ENCODE measurements at regions not wholly inside any gene's neighbourhood (a gene's known extent, or its start where the extent isn't known, plus 50 kb on each side); places are given as distances from the start of the nearest gene placed in this dataset.

GRCh38 chrX:21131786-21132185 lies 242.4 kb upstream of the CNKSR2 start:
- no peak overlapping the region for H3K23ac ChIP-seq (ENCODE audit: low read depth, low read length)
- intact Hi-C loops (cut with micrococcal nuclease) (no loop called here), dilution Hi-C loops (cut with HindIII; ENCODE audit: low sequenced_read_pairs, unreplicated experiment) (no loop called here), in situ Hi-C loops (cut with MboI; ENCODE audit: low sequenced_read_pairs) (no loop called here)
- H3K9me1 ChIP-seq (ENCODE audit: insufficient read depth, low read length): no peaks in the 10 kb centered on the region
- H4K20me1 ChIP-seq (ENCODE audit: insufficient read depth, low read length): no peaks in the 10 kb centered on the region
- H3K4ac ChIP-seq (ENCODE audit: low read depth, low read length): no peak overlapping the region
- H3K4me2 ChIP-seq (ENCODE audit: low read depth, low read length): no peak overlapping the region
- H2AK9ac ChIP-seq (replicated peaks; ENCODE audit: low read depth, low read length, poor library complexity): no peak overlapping the region
- ChIA-PET CTCF (no interaction called here), POLR2A (ENCODE audit: unreplicated experiment) (no interaction called here)
- no peak overlapping the region for H2AK5ac ChIP-seq (ENCODE audit: low read depth, low read length)
- H3K27me3 ChIP-seq (ENCODE audit: control insufficient read depth, insufficient read depth, low read length): no peaks in the 10 kb centered on the region
- no TSS peak for BruUV-seq (replicated peaks)
- no peak overlapping the region for H4K5ac ChIP-seq (ENCODE audit: low read depth, low read length)
- H3K9ac ChIP-seq (ENCODE audit: low read depth, low read length): no peak overlapping the region
- H3K4me3 ChIP-seq (ENCODE audit: insufficient read depth, low read depth, low read length): no peak overlapping the region
- H3K36me3 ChIP-seq (ENCODE audit: control insufficient read depth, insufficient read depth, low read length): no peaks in the 10 kb centered on the region
- H4K8ac ChIP-seq (ENCODE audit: low read depth in 2 of 2, low read length in 2 of 2): no peak overlapping the region
- no peak overlapping the region for H3K14ac ChIP-seq (replicated peaks; ENCODE audit: low read depth, low read length)
- no peak overlapping the region for H2BK5ac ChIP-seq (ENCODE audit: low read depth, low read length, poor library complexity, severe bottlenecking)
- H3K79me1 ChIP-seq (ENCODE audit: low read depth in 1 of 2, low read length in 2 of 2): no peaks in the 10 kb centered on the region
- no peak for TF ChIP-seq USF2 (IDR thresholded peaks at IDR 0.05; ENCODE audit: low read depth, low read length)
- no peak for TF ChIP-seq ELK1 (IDR thresholded peaks at IDR 0.05; ENCODE audit: borderline replicate concordance, low read depth, low read length)
- no peak for TF ChIP-seq CEBPB (IDR thresholded peaks at IDR 0.05; ENCODE audit: low read depth, low read length)
- no peak for TF ChIP-seq RFX5 (IDR thresholded peaks at IDR 0.05; ENCODE audit: low read depth, low read length)
- no peak for TF ChIP-seq RCOR1 (IDR thresholded peaks at IDR 0.05; ENCODE audit: insufficient replicate concordance, low read length)
- no peak for TF ChIP-seq MXI1 (IDR thresholded peaks at IDR 0.05; ENCODE audit: borderline replicate concordance, low read depth, low read length)
- TF ChIP-seq RAD21 (IDR thresholded peaks at IDR 0.05; ENCODE audit: low read length): no peak
- no peak for TF ChIP-seq CTCF (conservative IDR thresholded peaks at IDR 0.05; ENCODE audit: low read depth, low read length)
- no peak for TF ChIP-seq MAFK (IDR thresholded peaks at IDR 0.05; ENCODE audit: low read depth, low read length)
- no peak for TF ChIP-seq SMC3 (IDR thresholded peaks at IDR 0.05; ENCODE audit: low read depth, low read length)
- no peak for TF ChIP-seq POLR2A (IDR thresholded peaks at IDR 0.05; ENCODE audit: low read depth, low read length)
- no peak for TF ChIP-seq FOS (IDR thresholded peaks at IDR 0.05; ENCODE audit: low read depth, low read length)
- TF ChIP-seq CHD1 (IDR thresholded peaks at IDR 0.05; ENCODE audit: low read depth, low read length): no peak
- no peak for TF ChIP-seq NFE2L2 (IDR thresholded peaks at IDR 0.05; ENCODE audit: low read depth, low read length)
- no peak for TF ChIP-seq MAZ (IDR thresholded peaks at IDR 0.05; ENCODE audit: borderline replicate concordance, low read depth, low read length)
- no peak for TF ChIP-seq BHLHE40 (IDR thresholded peaks at IDR 0.05; ENCODE audit: low read depth, low read length)
- H3K4me1 ChIP-seq (ENCODE audit: control insufficient read depth, insufficient read depth, low read length): no peaks in the 10 kb centered on the region
- no peak overlapping the region for H2BK15ac ChIP-seq (ENCODE audit: low read depth, low read length)
- no peak overlapping the region for H4K91ac ChIP-seq (ENCODE audit: insufficient read depth, low read depth, low read length)
- WGBS, 2 experiments (ENCODE audit: extremely low coverage in 2 of 2, insufficient read length in 1 of 2): no CpG with 5 or more reads among the region's 2 CpGs
- H3K9me3 ChIP-seq (ENCODE audit: control insufficient read depth, insufficient read depth, low read length): peaks cover 3% of the 10 kb centered on the region; the same call in 1 of the 2 replicates
- no peak for DNase-seq
- H3K56ac ChIP-seq (ENCODE audit: extremely low read depth, insufficient read depth, low read length): no peak overlapping the region
- H3K27ac ChIP-seq (ENCODE audit: insufficient read depth, low read length): no peak overlapping the region
- H2BK120ac ChIP-seq (ENCODE audit: low read depth, low read length): no peak overlapping the region
- H2BK20ac ChIP-seq (ENCODE audit: low read depth, low read length): no peak overlapping the region
- H3K18ac ChIP-seq (ENCODE audit: low read depth, low read length): no peak overlapping the region
- H2AFZ ChIP-seq (replicated peaks; ENCODE audit: low read length, poor library complexity): no peak overlapping the region
- ATAC-seq (ENCODE audit: low read depth): no peak

Measured in IMR-90 (cell line).